Endothelial cell of umbilical vein (primary cell): ENCODE measurements at regions not wholly inside any gene's neighbourhood (a gene's known extent, or its start where the extent isn't known, plus 50 kb on each side); places are given as distances from the start of the nearest gene placed in this dataset.

Experiments
- BruUV-seq: library from RNA; stranded (reverse); fragments of 400-500 nt; replicated peaks from 2 replicates; lab custom pipeline; 2021; lab: Mats Ljungman, UMichigan
- CTCF ChIA-PET: fragments of 300-600, 350-600 bp; sonication (Branson Sonifier 250); formaldehyde crosslinking; loops from one replicate; lab custom pipeline; 2021; ENCODE audit warnings: antibody characterized with exemption, inconsistent platforms; lab: Charles Lee
- POLR2A ChIA-PET: fragments of 300-600, 350-600 bp; sonication (Branson Sonifier 250); formaldehyde crosslinking; loops from one replicate; lab custom pipeline; 2021; ENCODE audit warnings: antibody characterized with exemption, inconsistent platforms; lab: Charles Lee
- DNase-seq: peaks from one replicate; pipeline ENCODE4 v3.0.0-alpha.2; 2011; ENCODE audit warnings: low read depth, low spot score
- FAIRE-seq: peaks from 2 replicates; lab custom pipeline; 2011; peaks lifted over from hg19 to GRCh38; lab: Jason Lieb, UNC
- H2AFZ ChIP-seq: 2 replicates; pipeline ENCODE4 v1.6.0; 2012; ENCODE audit warnings: low read depth, low read length, control low read depth, inconsistent platforms
- H3K27ac ChIP-seq: 2 replicates; pipeline ENCODE4 v1.5.1; 2011; ENCODE audit warnings: low read depth, mild to moderate bottlenecking, control low read depth, low read length, moderate library complexity; ENCODE audit not compliant: insufficient read depth
- H3K27me3 ChIP-seq, 2 experiments: 2 replicates each; pipeline versions ENCODE4 v1.6.0 to v1.6.1; 2011; ENCODE audit warnings: low read length in 2 of 2, mixed read lengths in 1 of 2; ENCODE audit not compliant: control insufficient read depth in 2 of 2, insufficient read depth in 2 of 2
- H3K36me3 ChIP-seq, 2 experiments: 2 replicates in 1 of 2; 3 replicates in 1 of 2; pipeline ENCODE4 v1.5.1; 2011; ENCODE audit warnings: low read length in 2 of 2, mild to moderate bottlenecking in 1 of 2, moderate library complexity in 1 of 2; ENCODE audit not compliant: control insufficient read depth in 2 of 2, insufficient read depth in 2 of 2; ENCODE audit errors: extremely low read depth in 1 of 2
- H3K4me1 ChIP-seq: 3 replicates; pipeline ENCODE4 v1.5.1; 2011; ENCODE audit warnings: mild to moderate bottlenecking, low read length; ENCODE audit not compliant: control insufficient read depth, insufficient read depth; ENCODE audit errors: extremely low read depth
- H3K4me2 ChIP-seq: 2 replicates; pipeline ENCODE4 v1.6.1; 2011; ENCODE audit warnings: low read length, control low read depth, mixed read lengths; ENCODE audit not compliant: insufficient read depth
- H3K4me3 ChIP-seq, 3 experiments: fragments of 200-600 bp in 1 of 3; sonication (generic), shearing (Covaris generic) in 1 of 3; replicated peaks in 1 of 3; 2 replicates each; pipeline ENCODE4 v1.5.1; 2011 to 2016; ENCODE audit warnings: control low read depth in 3 of 3, low read length in 3 of 3, mild to moderate bottlenecking in 2 of 3, inconsistent platforms in 1 of 3, low read depth in 1 of 3, moderate library complexity in 1 of 3; ENCODE audit not compliant: insufficient read depth in 1 of 3
- H3K79me2 ChIP-seq: 2 replicates; pipeline ENCODE4 v1.6.0; 2012; ENCODE audit warnings: low read length, inconsistent platforms; ENCODE audit not compliant: control insufficient read depth, insufficient read depth
- H3K9ac ChIP-seq: replicated peaks from 2 replicates; pipeline ENCODE3; 2011; ENCODE audit warnings: low read length, control low read depth; ENCODE audit not compliant: insufficient read depth; ENCODE audit errors: extremely low read depth
- H3K9me1 ChIP-seq: replicated peaks from 3 replicates; pipeline ENCODE4 v1.6.0; 2011; ENCODE audit warnings: mild to moderate bottlenecking, low read length; ENCODE audit not compliant: control insufficient read depth, insufficient read depth; ENCODE audit errors: extremely low read depth
- H3K9me3 ChIP-seq: replicated peaks from 2 replicates; pipeline ENCODE4 v1.5.1; 2012; ENCODE audit warnings: low read length, inconsistent platforms; ENCODE audit not compliant: control insufficient read depth, insufficient read depth
- H4K20me1 ChIP-seq: replicated peaks from 2 replicates; pipeline ENCODE3; 2011; ENCODE audit warnings: mild to moderate bottlenecking, low read length; ENCODE audit not compliant: control insufficient read depth, insufficient read depth; ENCODE audit errors: extremely low read depth
- EZH2 ChIP-seq: IDR thresholded peaks from 2 replicates; pipeline ENCODE4 v1.6.1; 2012; ENCODE audit warnings: borderline replicate concordance, low read depth, mild to moderate bottlenecking, moderate library complexity, low read length, inconsistent platforms; ENCODE audit not compliant: severe bottlenecking
- FOS ChIP-seq: IDR thresholded peaks from 2 replicates; pipeline ENCODE4 v1.6.1; 2011; ENCODE audit warnings: mild to moderate bottlenecking, low read length, moderate library complexity, borderline replicate concordance; ENCODE audit not compliant: insufficient read depth
- GATA2 ChIP-seq: IDR thresholded peaks from 2 replicates; pipeline ENCODE4 v1.7.0; 2011; ENCODE audit warnings: low read depth, mild to moderate bottlenecking, moderate library complexity, mixed read lengths, low read length; ENCODE audit not compliant: insufficient read length, insufficient read depth
- JUN ChIP-seq: IDR thresholded peaks from 2 replicates; pipeline ENCODE4 v1.6.1; 2011; ENCODE audit warnings: borderline replicate concordance, low read depth; ENCODE audit not compliant: insufficient read length, insufficient read depth
- MYC ChIP-seq: IDR thresholded peaks from one replicate; pipeline ENCODE4 v1.6.1; 2011; ENCODE audit warnings: mild to moderate bottlenecking, low read depth, low read length
- POLR2A ChIP-seq: IDR thresholded peaks from 2 replicates; pipeline ENCODE4 v1.6.1; 2012; ENCODE audit warnings: low read depth, mild to moderate bottlenecking, control low read depth, low read length
- POLR2AphosphoS5 ChIP-seq: IDR thresholded peaks from 2 replicates; pipeline ENCODE4 v1.6.1; 2012; ENCODE audit warnings: low read depth, mild to moderate bottlenecking, control low read depth, low read length, moderate library complexity; ENCODE audit not compliant: insufficient read depth
- dilution Hi-C: fragments of 300-500 bp; cut with MboI; formaldehyde crosslinking; loops from one replicate; pipeline ENCODE4 v1.15.0; 2019; ENCODE audit warnings: low sequenced_read_pairs; ENCODE audit not compliant: extremely low pct_ligation_motif_present
- intact Hi-C: fragments of 100-400 bp; cut with micrococcal nuclease; formaldehyde crosslinking; loops from one replicate; pipeline ENCODE4 v1.10.0; 2022
- TF ChIP-seq, protein P1 (sequence below), 2 donors: IDR thresholded peaks; 1 replicate in 1 of 2; 2 replicates in 1 of 2; pipeline ENCODE4 v1.5.1; 2011; ENCODE audit warnings: low read length in 2 of 2, mild to moderate bottlenecking in 2 of 2, moderate library complexity in 2 of 2, control low read depth in 1 of 2, inconsistent platforms in 1 of 2, low read depth in 1 of 2; ENCODE audit not compliant: insufficient read depth in 1 of 2; ENCODE audit errors: extremely low read depth in 1 of 2
- TF ChIP-seq, protein P2 (sequence below): IDR thresholded peaks from 2 replicates; pipeline ENCODE4 v1.6.1; 2011; ENCODE audit not compliant: insufficient read depth, insufficient read length

DNA sequence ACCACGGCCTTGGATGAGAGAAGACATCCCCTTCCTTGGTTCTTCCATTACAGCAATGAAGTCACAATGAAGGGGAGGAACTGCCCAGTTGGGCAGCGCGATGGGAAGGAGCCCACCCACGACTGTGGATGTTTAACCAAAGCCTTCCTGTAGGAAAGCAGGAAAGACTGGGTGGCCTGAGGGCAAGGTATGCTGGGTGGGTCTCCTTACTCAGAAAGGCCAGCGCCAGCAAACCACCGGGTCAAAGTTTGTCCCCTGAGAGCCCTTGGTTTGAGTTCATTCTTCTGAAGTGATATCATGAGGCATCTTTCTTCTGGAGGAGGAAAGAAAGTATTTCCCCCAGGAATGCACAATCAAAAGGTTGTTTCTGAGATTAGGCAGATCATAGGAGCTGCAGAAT is 105.2 kb downstream of the C16orf95 start:
- POLR2A ChIA-PET: no interaction called here
- dilution Hi-C loops: no loop called here

More for the DNA sequence above, 105.2 kb downstream of the C16orf95 start:
- Histone ChIP-seq H3K36me3 (no peaks in the 10 kb centered on the region), H3K9ac (no peak overlapping the region), H3K27ac (no peak overlapping the region), H3K4me1 (no peaks in the 10 kb centered on the region), H3K79me2 (no peaks in the 10 kb centered on the region), H3K27me3 (peaks cover 4 to 22% of the 10 kb centered on the region in 2 experiments), H3K9me1 (no peaks in the 10 kb centered on the region), H2AFZ (no peak overlapping the region), H3K4me3 (no peak overlapping the region), H3K9me3 (no peaks in the 10 kb centered on the region), H3K4me2 (no peak overlapping the region), H4K20me1 (no peaks in the 10 kb centered on the region)
- CTCF ChIA-PET: interaction anchor here (1.1 to 1.2 kb wide), 2 partner anchors 9 to 67 kb away, joined by 3 to 4 read pairs; no protein-coding TSS in a partner anchor
- DNase-seq (no peak), FAIRE-seq (no peak)
- no TSS peak for BruUV-seq
- TF ChIP-seq, protein P1, sequence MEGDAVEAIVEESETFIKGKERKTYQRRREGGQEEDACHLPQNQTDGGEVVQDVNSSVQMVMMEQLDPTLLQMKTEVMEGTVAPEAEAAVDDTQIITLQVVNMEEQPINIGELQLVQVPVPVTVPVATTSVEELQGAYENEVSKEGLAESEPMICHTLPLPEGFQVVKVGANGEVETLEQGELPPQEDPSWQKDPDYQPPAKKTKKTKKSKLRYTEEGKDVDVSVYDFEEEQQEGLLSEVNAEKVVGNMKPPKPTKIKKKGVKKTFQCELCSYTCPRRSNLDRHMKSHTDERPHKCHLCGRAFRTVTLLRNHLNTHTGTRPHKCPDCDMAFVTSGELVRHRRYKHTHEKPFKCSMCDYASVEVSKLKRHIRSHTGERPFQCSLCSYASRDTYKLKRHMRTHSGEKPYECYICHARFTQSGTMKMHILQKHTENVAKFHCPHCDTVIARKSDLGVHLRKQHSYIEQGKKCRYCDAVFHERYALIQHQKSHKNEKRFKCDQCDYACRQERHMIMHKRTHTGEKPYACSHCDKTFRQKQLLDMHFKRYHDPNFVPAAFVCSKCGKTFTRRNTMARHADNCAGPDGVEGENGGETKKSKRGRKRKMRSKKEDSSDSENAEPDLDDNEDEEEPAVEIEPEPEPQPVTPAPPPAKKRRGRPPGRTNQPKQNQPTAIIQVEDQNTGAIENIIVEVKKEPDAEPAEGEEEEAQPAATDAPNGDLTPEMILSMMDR (IDR thresholded peaks at IDR 0.05; ENCODE audit: extremely low read depth in 1 of 2, insufficient read depth in 1 of 2, low read depth in 1 of 2, low read length in 2 of 2): no peak
- TF ChIP-seq, protein P2, sequence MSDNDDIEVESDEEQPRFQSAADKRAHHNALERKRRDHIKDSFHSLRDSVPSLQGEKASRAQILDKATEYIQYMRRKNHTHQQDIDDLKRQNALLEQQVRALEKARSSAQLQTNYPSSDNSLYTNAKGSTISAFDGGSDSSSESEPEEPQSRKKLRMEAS: no peak
- TF ChIP-seq GATA2: no peak
- no peak for TF ChIP-seq POLR2A
- no peak for TF ChIP-seq MYC
- TF ChIP-seq POLR2AphosphoS5: no peak
- no peak for TF ChIP-seq JUN
- no peak for TF ChIP-seq EZH2
- no peak for TF ChIP-seq FOS
- intact Hi-C loops: no loop called here
